PC-9 (cell line): ENCODE measurements at regions not wholly inside any gene's neighbourhood (a gene's known extent, or its start where the extent isn't known, plus 50 kb on each side); places are given as distances from the start of the nearest gene placed in this dataset.

Source experiments
- BruUV-seq: library from RNA; stranded (reverse); fragments of 400-500 nt; replicated peaks from 2 replicates; lab custom pipeline; 2021; lab: Mats Ljungman, UMichigan
- CTCF ChIA-PET: fragments of 300-600 bp; sonication (Branson Sonifier 250); formaldehyde crosslinking; loops from one replicate; lab custom pipeline; 2022; ENCODE audit warnings: antibody characterized with exemption; lab: Charles Lee
- POLR2A ChIA-PET: fragments of 300-600 bp; sonication (Branson Sonifier 250); formaldehyde crosslinking; loops from one replicate; lab custom pipeline; 2022; ENCODE audit warnings: antibody characterized with exemption; ENCODE audit not compliant: unreplicated experiment; lab: Charles Lee
- DNase-seq, 2 experiments: peaks; one replicate each; pipeline versions ENCODE4 v3.0.0 to v3.0.0-alpha.2; 2015 to 2022; ENCODE audit warnings: mixed read lengths in 1 of 2
- H2AFZ ChIP-seq: fragments of 200-600 bp; sonication (generic); 2 replicates; pipeline ENCODE4 v1.8.1; 2017; ENCODE audit warnings: antibody characterized with exemption
- H3F3A ChIP-seq: fragments of 200-600 bp; sonication (generic); 2 replicates; pipeline ENCODE4 v1.8.1; 2017; ENCODE audit warnings: antibody characterized with exemption, mild to moderate bottlenecking, low read depth; ENCODE audit not compliant: insufficient read depth
- H3K27ac ChIP-seq: fragments of 200-600 bp; sonication (generic); 2 replicates; pipeline ENCODE4 v1.6.1; 2016; ENCODE audit warnings: mixed run types
- H3K27me3 ChIP-seq: fragments of 200-600 bp; sonication (generic); 2 replicates; pipeline ENCODE4 v1.6.1; 2016; ENCODE audit warnings: low read depth, mixed run types; ENCODE audit not compliant: insufficient read depth
- H3K36me3 ChIP-seq: fragments of 200-600 bp; sonication (generic); 2 replicates; pipeline ENCODE4 v1.6.1; 2016; ENCODE audit warnings: low read depth, mixed run types
- H3K4me1 ChIP-seq: fragments of 200-600 bp; sonication (generic); replicated peaks from 2 replicates; pipeline ENCODE4 v1.6.1; 2016; ENCODE audit warnings: mixed run types; ENCODE audit not compliant: insufficient read depth
- H3K4me2 ChIP-seq: fragments of 200-600 bp; sonication (generic); 2 replicates; pipeline ENCODE4 v1.6.1; 2017; ENCODE audit warnings: mixed run types
- H3K4me3 ChIP-seq: fragments of 200-600 bp; sonication (generic); 2 replicates; pipeline ENCODE4 v1.6.1; 2016; ENCODE audit warnings: mixed run types
- H3K79me2 ChIP-seq: fragments of 200-600 bp; sonication (generic); 2 replicates; pipeline ENCODE4 v1.6.1; 2017; ENCODE audit warnings: low read depth, mixed run types
- H3K9me2 ChIP-seq: fragments of 200-600 bp; sonication (generic); 2 replicates; pipeline ENCODE4 v1.8.1; 2017; ENCODE audit warnings: mild to moderate bottlenecking; ENCODE audit not compliant: insufficient read depth
- H3K9me3 ChIP-seq: fragments of 200-600 bp; sonication (generic); 2 replicates; pipeline ENCODE4 v1.8.1; 2016; ENCODE audit warnings: low read depth; ENCODE audit not compliant: insufficient read depth
- H4K20me1 ChIP-seq: fragments of 200-600 bp; sonication (generic); 2 replicates; pipeline ENCODE4 v1.8.1; 2017; ENCODE audit not compliant: insufficient read depth
- CTCF ChIP-seq: fragments of 200-600 bp; sonication (generic); conservative IDR thresholded peaks from 2 replicates; pipeline ENCODE4 v1.6.1; 2017; ENCODE audit warnings: mixed run types, antibody characterized with exemption, mild to moderate bottlenecking, moderate library complexity
- EZH2 ChIP-seq: fragments of 200-600 bp; sonication (generic); IDR thresholded peaks from 2 replicates; pipeline ENCODE4 v1.8.0; 2017; ENCODE audit warnings: antibody characterized with exemption, low read depth
- intact Hi-C: fragments of 100-400 bp; cut with micrococcal nuclease; formaldehyde crosslinking; loops from one replicate; pipeline ENCODE4 v1.10.0; 2022; ENCODE audit not compliant: unreplicated experiment

DNA sequence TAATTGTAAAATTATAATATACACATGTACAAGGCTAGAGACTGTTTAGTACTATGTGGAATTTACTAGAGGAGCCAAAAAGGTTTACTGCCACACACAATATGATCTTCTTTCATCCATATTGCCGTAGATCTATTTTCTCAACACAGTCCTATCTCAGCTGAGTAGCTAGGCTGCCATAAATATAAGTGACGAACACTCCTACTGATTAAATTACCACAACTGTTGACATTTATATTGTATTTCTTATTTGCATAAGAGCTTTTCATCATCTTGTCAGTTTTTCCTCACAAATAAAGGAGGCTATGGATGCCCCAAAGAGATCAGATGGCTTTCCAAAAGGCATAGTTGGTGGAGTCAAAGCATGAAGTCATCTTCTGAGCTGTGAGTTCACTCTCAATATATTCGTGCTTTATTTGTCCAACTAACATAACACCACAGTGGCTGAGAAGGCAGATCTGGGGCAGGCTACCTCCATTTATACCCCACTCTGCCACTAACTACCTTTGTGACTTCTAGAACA, 78.6 kb downstream of the CCDC59 start:
- POLR2A ChIA-PET, result no interaction called here
- Histone ChIP-seq H3K4me1 (no peaks in the 10 kb centered on the region), H3K27ac (no peak overlapping the region), H3K9me2 (no peaks in the 10 kb centered on the region), H3K27me3 (no peaks in the 10 kb centered on the region), H3K9me3 (no peaks in the 10 kb centered on the region), H3F3A (no peaks in the 10 kb centered on the region), H3K79me2 (no peaks in the 10 kb centered on the region), H2AFZ (no peak overlapping the region), H3K4me3 (no peak overlapping the region), H4K20me1 (no peaks in the 10 kb centered on the region), H3K36me3 (no peaks in the 10 kb centered on the region), H3K4me2 (no peak overlapping the region)
- TF ChIP-seq EZH2, result no peak
- TF ChIP-seq CTCF, result no peak
- intact Hi-C loops, result no loop called here
- no peak for DNase-seq
- CTCF ChIA-PET, result no interaction called here
- BruUV-seq, result no TSS peak

- H3K4me3 ChIP-seq, result no peak overlapping the region
- H3K36me3 ChIP-seq, result no peaks in the 10 kb centered on the region
- intact Hi-C loops, result no loop called here
- H2AFZ ChIP-seq, result no peak overlapping the region
- BruUV-seq, result no TSS peak
- no peaks in the 10 kb centered on the region for H3K27me3 ChIP-seq
- no peaks in the 10 kb centered on the region for H3K9me2 ChIP-seq
- CTCF ChIA-PET, result no interaction called here
- no peak overlapping the region for H3K27ac ChIP-seq
- H4K20me1 ChIP-seq, result no peaks in the 10 kb centered on the region
- TF ChIP-seq EZH2, result no peak
- TF ChIP-seq CTCF, result no peak
- H3K4me2 ChIP-seq, result no peak overlapping the region
- H3F3A ChIP-seq, result no peaks in the 10 kb centered on the region
- POLR2A ChIA-PET, result no interaction called here
- no peaks in the 10 kb centered on the region for H3K9me3 ChIP-seq
- DNase-seq, result no peak
- H3K79me2 ChIP-seq, result no peaks in the 10 kb centered on the region
- H3K4me1 ChIP-seq, result no peaks in the 10 kb centered on the region
Measured at GRCh38 chr12:82277582-82277981, 80.6 kb downstream of the CCDC59 start.

GRCh38 chr12:82242729-82243128, 115.5 kb downstream of the CCDC59 start:
- no peak for DNase-seq
- no peaks in the 10 kb centered on the region for H3K9me2 ChIP-seq
- CTCF ChIA-PET, result no interaction called here
- no peaks in the 10 kb centered on the region for H4K20me1 ChIP-seq
- no peaks in the 10 kb centered on the region for H3K4me1 ChIP-seq
- intact Hi-C loops, result no loop called here
- no peak overlapping the region for H2AFZ ChIP-seq
- POLR2A ChIA-PET, result no interaction called here
- TF ChIP-seq EZH2 (no peak), CTCF (no peak)
- no peak overlapping the region for H3K27ac ChIP-seq
- BruUV-seq, result no TSS peak
- H3K9me3 ChIP-seq, result no peaks in the 10 kb centered on the region
- no peak overlapping the region for H3K4me2 ChIP-seq
- no peak overlapping the region for H3K4me3 ChIP-seq
- H3K36me3 ChIP-seq, result no peaks in the 10 kb centered on the region
- no peaks in the 10 kb centered on the region for H3F3A ChIP-seq
- H3K27me3 ChIP-seq, result no peaks in the 10 kb centered on the region
- no peaks in the 10 kb centered on the region for H3K79me2 ChIP-seq
